ENCODE measurements at regions not wholly inside any gene's neighbourhood (a gene's known extent, or its start where the extent isn't known, plus 50 kb on each side); places are given as distances from the start of the nearest gene placed in this dataset.

GRCh38 chr2:117195381-117195780 lies 619.1 kb upstream of the DDX18 start:
- no peak for TF ChIP-seq FOXP2 (optimal IDR thresholded peaks at IDR 0.05; ENCODE audit: borderline replicate concordance, extremely low read depth, extremely low read length, insufficient read depth)
- TF ChIP-seq SIN3A (IDR thresholded peaks at IDR 0.05; ENCODE audit: borderline replicate concordance, insufficient read depth, low read length) = no peak
- no peak for TF ChIP-seq REST (IDR thresholded peaks at IDR 0.05; ENCODE audit: insufficient read depth in 1 of 2, low read depth in 2 of 2, low read length in 2 of 2)
- TF ChIP-seq POLR2AphosphoS5 (IDR thresholded peaks at IDR 0.05; ENCODE audit: low read depth, low read length) = no peak
- no peak for TF ChIP-seq TAF1 (IDR thresholded peaks at IDR 0.05; ENCODE audit: borderline replicate concordance, insufficient read depth, low read length)

All from PFSK-1 (cell line).